ENCODE measurements at regions not wholly inside any gene's neighbourhood (a gene's known extent, or its start where the extent isn't known, plus 50 kb on each side); places are given as distances from the start of the nearest gene placed in this dataset.

DNA sequence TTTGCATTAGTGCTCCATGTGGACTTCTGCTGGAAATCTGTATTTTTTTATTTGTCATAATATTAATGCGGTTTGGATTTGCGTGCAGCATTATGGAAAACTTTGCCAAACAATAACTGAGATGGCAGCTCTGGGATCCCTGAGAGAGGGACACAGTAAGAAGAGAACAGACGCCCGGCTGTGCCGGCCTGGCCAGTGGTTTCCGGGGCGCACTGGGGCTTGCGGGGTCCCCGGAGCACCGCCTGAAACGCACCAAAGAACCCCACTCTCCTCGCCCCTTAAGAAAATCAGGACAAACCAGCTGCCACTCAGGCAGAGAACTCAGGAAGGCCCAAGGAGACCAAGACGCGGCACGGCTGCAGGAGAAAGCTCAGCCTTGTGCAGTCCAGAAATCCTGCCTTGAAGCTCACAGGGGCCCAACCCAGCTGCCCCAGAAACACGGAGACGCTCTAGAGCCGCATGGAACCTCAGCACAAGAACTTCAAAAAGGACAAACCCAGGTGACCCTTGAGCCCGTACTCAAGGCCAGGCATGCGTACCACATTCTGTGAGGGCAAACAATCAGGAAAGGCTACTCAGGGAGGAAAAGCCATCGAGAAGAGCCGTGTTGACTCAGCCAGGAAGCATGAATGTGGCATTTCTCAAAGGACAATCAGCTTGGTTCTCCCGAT lies 226.5 kb upstream of the CDYL start:
- Histone ChIP-seq H4K20me1 (ENCODE audit: insufficient read depth) (no peaks in the 10 kb centered on the region), H3K4me1 (ENCODE audit: low read depth, poor library complexity, severe bottlenecking) (no peaks in the 10 kb centered on the region), H3K4me2 (no peak overlapping the region), H3K36me3 (ENCODE audit: insufficient read depth) (no peaks in the 10 kb centered on the region), H3K79me2 (ENCODE audit: insufficient read depth, low read depth) (no peaks in the 10 kb centered on the region), H3K27ac (no peak overlapping the region), H3K9ac (no peak overlapping the region), H3K27me3 (ENCODE audit: insufficient read depth, low read depth) (no peaks in the 10 kb centered on the region), H3K4me3 (IDR thresholded peaks at IDR 0.05; ENCODE audit: insufficient read depth, low read depth, low read length) (no peak overlapping the region), H2AFZ (ENCODE audit: low read depth) (no peak overlapping the region)
- TF ChIP-seq, protein P1, sequence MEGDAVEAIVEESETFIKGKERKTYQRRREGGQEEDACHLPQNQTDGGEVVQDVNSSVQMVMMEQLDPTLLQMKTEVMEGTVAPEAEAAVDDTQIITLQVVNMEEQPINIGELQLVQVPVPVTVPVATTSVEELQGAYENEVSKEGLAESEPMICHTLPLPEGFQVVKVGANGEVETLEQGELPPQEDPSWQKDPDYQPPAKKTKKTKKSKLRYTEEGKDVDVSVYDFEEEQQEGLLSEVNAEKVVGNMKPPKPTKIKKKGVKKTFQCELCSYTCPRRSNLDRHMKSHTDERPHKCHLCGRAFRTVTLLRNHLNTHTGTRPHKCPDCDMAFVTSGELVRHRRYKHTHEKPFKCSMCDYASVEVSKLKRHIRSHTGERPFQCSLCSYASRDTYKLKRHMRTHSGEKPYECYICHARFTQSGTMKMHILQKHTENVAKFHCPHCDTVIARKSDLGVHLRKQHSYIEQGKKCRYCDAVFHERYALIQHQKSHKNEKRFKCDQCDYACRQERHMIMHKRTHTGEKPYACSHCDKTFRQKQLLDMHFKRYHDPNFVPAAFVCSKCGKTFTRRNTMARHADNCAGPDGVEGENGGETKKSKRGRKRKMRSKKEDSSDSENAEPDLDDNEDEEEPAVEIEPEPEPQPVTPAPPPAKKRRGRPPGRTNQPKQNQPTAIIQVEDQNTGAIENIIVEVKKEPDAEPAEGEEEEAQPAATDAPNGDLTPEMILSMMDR (conservative IDR thresholded peaks at IDR 0.05; ENCODE audit: low read depth, low read length), result no peak

DNA sequence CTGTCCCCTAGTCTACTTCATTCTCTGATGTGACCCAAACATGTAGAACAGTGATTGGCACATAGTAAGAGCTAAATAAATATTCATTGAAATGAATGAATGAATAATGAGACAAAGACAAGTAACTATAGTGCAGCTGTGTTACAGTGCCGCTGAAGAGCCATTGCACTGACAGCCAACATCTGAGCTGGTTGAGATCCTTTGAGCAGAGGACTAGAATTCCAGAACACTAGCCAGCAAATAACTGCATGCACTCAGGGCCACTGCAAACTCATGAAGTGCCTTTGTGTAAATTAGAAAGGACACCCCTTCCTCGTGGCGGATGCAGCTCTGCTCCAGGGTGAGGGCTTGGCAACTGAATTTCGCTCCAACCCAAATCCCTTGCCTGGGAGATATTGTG lies 230.3 kb upstream of the CDYL start:
- no peaks in the 10 kb centered on the region for H3K79me2 ChIP-seq (ENCODE audit: insufficient read depth, low read depth)
- H3K27ac ChIP-seq, result no peak overlapping the region
- no peak overlapping the region for H2AFZ ChIP-seq (ENCODE audit: low read depth)
- H3K4me2 ChIP-seq, result no peak overlapping the region
- TF ChIP-seq, protein P1 (conservative IDR thresholded peaks at IDR 0.05; ENCODE audit: low read depth, low read length), result no peak
- no peaks in the 10 kb centered on the region for H4K20me1 ChIP-seq (ENCODE audit: insufficient read depth)
- no peaks in the 10 kb centered on the region for H3K36me3 ChIP-seq (ENCODE audit: insufficient read depth)
- no peak overlapping the region for H3K4me3 ChIP-seq (IDR thresholded peaks at IDR 0.05; ENCODE audit: insufficient read depth, low read depth, low read length)
- H3K9ac ChIP-seq, result no peak overlapping the region
- H3K27me3 ChIP-seq (ENCODE audit: insufficient read depth, low read depth), result no peaks in the 10 kb centered on the region
- H3K4me1 ChIP-seq (ENCODE audit: low read depth, poor library complexity, severe bottlenecking), result no peaks in the 10 kb centered on the region

DNA sequence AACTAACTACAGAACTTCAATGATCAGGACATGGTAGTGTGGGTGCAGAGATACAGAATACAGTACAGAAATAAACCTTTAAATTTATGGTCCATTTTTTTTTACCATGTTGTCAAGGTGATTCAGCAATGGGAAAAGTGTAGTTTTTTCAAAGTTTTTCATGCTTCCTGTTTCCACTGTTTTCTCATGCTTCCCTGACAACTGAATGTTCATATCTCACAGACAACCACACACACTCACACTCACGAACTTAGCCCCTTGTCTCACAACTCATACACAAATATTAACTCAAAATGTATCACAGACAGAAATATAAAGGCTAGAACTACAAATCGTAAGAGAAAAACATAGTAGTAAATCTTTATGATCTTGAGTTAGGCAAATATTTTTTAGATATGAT lies 232.6 kb upstream of the CDYL start:
- H3K4me2 ChIP-seq, result no peak overlapping the region
- H3K36me3 ChIP-seq (ENCODE audit: insufficient read depth), result no peaks in the 10 kb centered on the region
- H3K9ac ChIP-seq, result no peak overlapping the region
- H4K20me1 ChIP-seq (ENCODE audit: insufficient read depth), result no peaks in the 10 kb centered on the region
- TF ChIP-seq, protein P1 (conservative IDR thresholded peaks at IDR 0.05; ENCODE audit: low read depth, low read length), result no peak
- H3K79me2 ChIP-seq (ENCODE audit: insufficient read depth, low read depth), result no peaks in the 10 kb centered on the region
- no peak overlapping the region for H2AFZ ChIP-seq (ENCODE audit: low read depth)
- no peaks in the 10 kb centered on the region for H3K27me3 ChIP-seq (ENCODE audit: insufficient read depth, low read depth)
- H3K4me1 ChIP-seq (ENCODE audit: low read depth, poor library complexity, severe bottlenecking), result no peaks in the 10 kb centered on the region
- no peak overlapping the region for H3K27ac ChIP-seq
- H3K4me3 ChIP-seq (IDR thresholded peaks at IDR 0.05; ENCODE audit: insufficient read depth, low read depth, low read length), result no peak overlapping the region

DNA sequence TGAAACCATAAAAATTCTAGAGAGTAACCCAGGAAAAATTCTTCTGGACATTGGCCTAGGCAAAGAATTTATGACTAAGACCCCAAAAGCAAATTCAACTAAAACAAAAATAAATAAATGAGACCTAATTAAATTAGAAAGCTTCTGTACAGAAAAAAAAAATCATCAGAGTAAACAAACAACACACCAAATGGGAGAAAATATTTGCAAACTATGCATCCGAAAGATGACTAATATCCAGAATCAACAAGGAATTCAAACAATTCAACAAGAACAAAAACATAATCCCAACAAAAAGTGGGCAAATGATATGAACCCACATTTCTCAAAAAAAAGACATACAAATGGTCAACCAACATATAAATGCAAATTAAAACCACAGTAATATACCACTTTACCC lies 242.6 kb upstream of the CDYL start:
- H2AFZ ChIP-seq (ENCODE audit: low read depth), result no peak overlapping the region
- no peak overlapping the region for H3K4me3 ChIP-seq (IDR thresholded peaks at IDR 0.05; ENCODE audit: insufficient read depth, low read depth, low read length)
- TF ChIP-seq, protein P1 (conservative IDR thresholded peaks at IDR 0.05; ENCODE audit: low read depth, low read length), result no peak
- H3K4me1 ChIP-seq (ENCODE audit: low read depth, poor library complexity, severe bottlenecking), result no peaks in the 10 kb centered on the region
- no peaks in the 10 kb centered on the region for H3K36me3 ChIP-seq (ENCODE audit: insufficient read depth)
- no peak overlapping the region for H3K27ac ChIP-seq
- H4K20me1 ChIP-seq (ENCODE audit: insufficient read depth), result no peaks in the 10 kb centered on the region
- no peak overlapping the region for H3K9ac ChIP-seq
- H3K27me3 ChIP-seq (ENCODE audit: insufficient read depth, low read depth), result no peaks in the 10 kb centered on the region
- H3K4me2 ChIP-seq, result no peak overlapping the region
- H3K79me2 ChIP-seq (ENCODE audit: insufficient read depth, low read depth), result no peaks in the 10 kb centered on the region

Data from KMS-11 (cell line).